Activated CD4-positive, alpha-beta T cell treated with anti-CD3 and anti-CD28 coated beads, Interleukin-2, amount 10 ng/mL, durations not matched to agents 7 days and 5 days (primary cell): ENCODE measurements at regions not wholly inside any gene's neighbourhood (a gene's known extent, or its start where the extent isn't known, plus 50 kb on each side); places are given as distances from the start of the nearest gene placed in this dataset.

Source experiments
- CTCF ChIA-PET: fragments of 350-600 bp; sonication (Branson Sonifier 250); formaldehyde crosslinking; loops from one replicate; lab custom pipeline; 2021; ENCODE audit warnings: antibody characterized with exemption; lab: Charles Lee
- POLR2A ChIA-PET: fragments of 350-600 bp; sonication (Branson Sonifier 250); formaldehyde crosslinking; loops from one replicate; lab custom pipeline; 2021; ENCODE audit warnings: antibody characterized with exemption; lab: Charles Lee
- DNase-seq: peaks from one replicate; pipeline ENCODE4 v3.0.0-alpha.2; 2020
- H3K27ac Mint-ChIP-seq: one replicate; pipeline ENCODE4 v1.8.0; 2021; ENCODE audit warnings: mild to moderate bottlenecking, moderate library complexity, mixed read lengths
- H3K27me3 Mint-ChIP-seq: one replicate; pipeline ENCODE4 v1.8.0; 2021; ENCODE audit warnings: mixed read lengths
- H3K36me3 Mint-ChIP-seq: one replicate; pipeline ENCODE4 v1.8.0; 2021; ENCODE audit warnings: low read depth, mixed read lengths
- H3K4me1 Mint-ChIP-seq: one replicate; pipeline ENCODE4 v1.8.0; 2021; ENCODE audit warnings: mixed read lengths
- H3K4me3 Mint-ChIP-seq: one replicate; pipeline ENCODE4 v1.8.0; 2021; ENCODE audit warnings: mild to moderate bottlenecking, moderate library complexity, mixed read lengths
- H3K9me3 Mint-ChIP-seq: one replicate; pipeline ENCODE4 v1.8.0; 2021; ENCODE audit warnings: mixed read lengths

DNA sequence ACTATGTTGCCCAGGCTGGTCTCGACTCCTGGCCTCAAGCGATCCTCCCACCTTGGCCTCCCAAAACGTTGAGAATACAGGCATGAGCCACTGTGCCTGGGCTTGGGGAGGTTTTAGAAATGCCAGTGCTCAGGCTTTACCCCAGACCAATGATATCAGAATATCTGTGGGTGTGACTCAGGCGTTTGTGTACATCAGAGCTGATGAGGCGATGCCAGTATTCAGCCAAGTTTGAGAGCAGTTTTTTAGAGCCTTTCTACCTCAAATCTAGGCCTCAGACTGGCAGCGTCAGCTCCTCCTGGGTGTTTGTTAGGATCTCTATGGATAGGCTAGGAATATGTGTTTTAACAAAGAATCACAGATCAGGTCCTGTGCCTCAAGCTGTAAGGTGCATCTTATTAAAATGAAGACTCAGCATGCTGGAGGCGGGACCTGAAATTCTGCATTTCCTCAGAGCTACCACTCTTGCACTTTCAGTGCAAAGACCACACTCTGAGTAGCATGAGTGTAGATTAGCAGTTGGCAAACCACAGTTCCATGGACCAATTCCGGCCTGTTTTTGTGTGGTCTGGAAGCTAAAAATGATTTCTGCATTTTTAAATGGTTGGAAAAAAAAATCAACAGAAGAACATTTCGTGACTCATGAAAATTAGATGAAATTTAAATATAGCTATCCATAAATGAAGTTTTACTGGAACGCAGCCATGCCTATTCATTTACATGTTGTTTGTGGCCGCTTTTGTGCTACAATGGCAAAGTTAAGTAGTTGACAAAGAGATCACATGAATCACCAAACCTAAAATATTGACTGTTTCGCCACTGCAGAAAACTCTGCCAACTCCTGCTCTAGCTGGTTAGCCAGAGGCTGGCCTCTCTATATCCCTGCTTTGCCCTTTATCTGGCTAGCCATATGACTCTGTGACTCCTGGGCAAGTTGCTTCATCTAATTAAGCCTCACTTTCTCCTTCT lies 92.2 kb downstream of the KLF4 start:
- Mint-ChIP-seq H3K27ac (no peak overlapping the region), H3K36me3 (no peaks in the 10 kb centered on the region), H3K27me3 (no peaks in the 10 kb centered on the region), H3K4me3 (no peak overlapping the region), H3K9me3 (no peaks in the 10 kb centered on the region), H3K4me1 (no peaks in the 10 kb centered on the region)
- CTCF ChIA-PET, result interaction anchor here (0.6 to 1.6 kb wide), 3 partner anchors 28 to 1809 kb away, joined by 4 to 6 read pairs (median 5); no protein-coding TSS in a partner anchor
- POLR2A ChIA-PET, result interaction anchor here (0.7 kb wide), 1 partner anchor 10 kb away, joined by 3 read pairs; no protein-coding TSS in a partner anchor
- DNase-seq, result no peak

- ChIA-PET POLR2A (no interaction called here), CTCF (no interaction called here)
- Mint-ChIP-seq H3K27ac (no peak overlapping the region), H3K36me3 (no peaks in the 10 kb centered on the region), H3K4me3 (no peak overlapping the region), H3K4me1 (no peaks in the 10 kb centered on the region), H3K27me3 (no peaks in the 10 kb centered on the region), H3K9me3 (no peaks in the 10 kb centered on the region)
- DNase-seq, result no peak
Measured at GRCh38 chr9:107394264-107394663, 95.3 kb downstream of the KLF4 start.

DNA sequence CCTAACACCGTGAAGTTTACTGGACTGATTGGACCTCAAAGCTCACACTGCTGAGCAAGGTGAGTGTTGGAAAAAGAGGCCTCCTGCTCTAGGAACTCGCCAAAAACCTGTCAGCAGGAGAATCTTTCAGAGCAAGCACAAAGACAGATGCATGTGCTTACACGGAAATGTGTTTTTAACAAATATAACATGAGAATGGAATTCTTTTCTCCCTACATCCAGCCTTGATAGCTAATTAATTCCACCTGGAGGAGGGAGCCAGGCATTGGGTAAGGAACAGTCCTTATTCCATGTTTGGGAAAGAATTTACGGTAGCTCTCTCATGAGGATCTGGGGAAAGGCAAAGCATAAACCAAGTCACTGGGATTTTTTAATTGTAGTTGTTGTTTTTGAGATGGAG lies 98.8 kb downstream of the KLF4 start:
- CTCF ChIA-PET, result interaction anchor here (1.3 kb wide), 1 partner anchor 12 kb away, joined by 4 read pairs; no protein-coding TSS in a partner anchor
- Mint-ChIP-seq H3K4me3 (no peak overlapping the region), H3K9me3 (no peaks in the 10 kb centered on the region), H3K27ac (no peak overlapping the region), H3K27me3 (no peaks in the 10 kb centered on the region), H3K4me1 (no peaks in the 10 kb centered on the region), H3K36me3 (no peaks in the 10 kb centered on the region)
- DNase-seq, result no peak
- POLR2A ChIA-PET, result no interaction called here

- CTCF ChIA-PET, result interaction anchor here (1.3 kb wide), 1 partner anchor 12 kb away, joined by 4 read pairs; no protein-coding TSS in a partner anchor
Measured at GRCh38 chr9:107390279-107390678, 99.3 kb downstream of the KLF4 start.

DNA sequence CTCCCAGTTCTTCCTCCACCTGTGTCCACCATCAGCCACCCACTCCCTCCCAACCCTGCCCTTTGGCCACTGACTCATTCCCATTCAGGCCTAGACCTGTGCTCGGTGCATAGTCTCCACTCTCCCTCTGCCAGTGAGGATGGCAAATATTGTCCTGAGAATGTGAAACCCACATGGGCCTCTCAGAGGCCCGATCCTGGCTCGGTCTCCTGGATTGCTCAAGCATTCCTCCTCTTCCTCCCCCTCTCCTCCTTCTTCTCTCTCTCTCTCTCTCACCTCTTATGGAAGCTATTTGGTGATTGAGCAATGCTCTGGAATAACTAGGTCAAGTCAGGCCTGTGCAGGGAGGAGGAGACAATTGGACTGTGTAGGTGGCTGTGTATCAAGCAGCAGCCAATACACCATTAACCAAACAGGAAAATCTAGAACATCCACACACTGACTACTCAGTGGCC lies 99.9 kb downstream of the KLF4 start:
- POLR2A ChIA-PET, result no interaction called here
- no peak overlapping the region for H3K27ac Mint-ChIP-seq
- no peak overlapping the region for H3K4me3 Mint-ChIP-seq
- no peaks in the 10 kb centered on the region for H3K4me1 Mint-ChIP-seq
- H3K9me3 Mint-ChIP-seq, result no peaks in the 10 kb centered on the region
- no peak for DNase-seq
- H3K36me3 Mint-ChIP-seq, result no peaks in the 10 kb centered on the region
- no peaks in the 10 kb centered on the region for H3K27me3 Mint-ChIP-seq
- CTCF ChIA-PET, result no interaction called here

More at GRCh38 chr9:107390279-107390678, 99.3 kb downstream of the KLF4 start:
- no peak for DNase-seq
- H3K4me1 Mint-ChIP-seq, result no peaks in the 10 kb centered on the region
- H3K36me3 Mint-ChIP-seq, result no peaks in the 10 kb centered on the region
- H3K27ac Mint-ChIP-seq, result no peak overlapping the region
- no peaks in the 10 kb centered on the region for H3K9me3 Mint-ChIP-seq
- no peak overlapping the region for H3K4me3 Mint-ChIP-seq
- H3K27me3 Mint-ChIP-seq, result no peaks in the 10 kb centered on the region
- POLR2A ChIA-PET, result no interaction called here

GRCh38 chr9:107388890-107389289 lies 100.7 kb downstream of the KLF4 start:
- no peak for DNase-seq
- Mint-ChIP-seq H3K4me3 (no peak overlapping the region), H3K9me3 (no peaks in the 10 kb centered on the region), H3K4me1 (no peaks in the 10 kb centered on the region), H3K36me3 (no peaks in the 10 kb centered on the region), H3K27ac (no peak overlapping the region), H3K27me3 (no peaks in the 10 kb centered on the region)
- ChIA-PET POLR2A (no interaction called here), CTCF (interaction anchor here (0.6 kb wide), 1 partner anchor 9 kb away, joined by 3 read pairs; no protein-coding TSS in a partner anchor)

DNA sequence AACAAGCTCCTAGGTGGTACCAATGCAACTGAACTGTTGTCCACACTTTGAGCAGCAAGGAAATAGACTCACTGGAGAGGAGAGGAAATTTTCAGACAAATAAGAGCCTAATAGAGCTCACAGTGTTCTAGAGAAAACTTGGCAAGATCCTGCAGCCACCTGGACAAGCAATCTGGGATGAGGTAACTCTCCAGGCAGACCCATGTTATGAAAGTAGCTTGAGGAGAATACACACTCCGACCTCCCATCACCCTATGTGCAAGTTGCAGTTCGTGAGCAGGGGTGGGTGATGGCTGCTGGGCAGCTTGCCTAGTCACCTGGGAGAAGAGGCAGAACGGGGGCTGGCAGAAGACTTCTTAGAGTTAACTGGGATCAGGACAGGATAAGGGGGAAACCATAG lies 102.2 kb downstream of the KLF4 start:
- no peaks in the 10 kb centered on the region for H3K36me3 Mint-ChIP-seq
- no peaks in the 10 kb centered on the region for H3K9me3 Mint-ChIP-seq
- POLR2A ChIA-PET, result interaction anchor here (0.6 kb wide), 1 partner anchor 10 kb away, joined by 3 read pairs; no protein-coding TSS in a partner anchor
- no peak overlapping the region for H3K4me3 Mint-ChIP-seq
- H3K4me1 Mint-ChIP-seq, result no peaks in the 10 kb centered on the region
- CTCF ChIA-PET, result interaction anchor here (1.1 kb wide), 1 partner anchor 16 kb away, joined by 3 read pairs; no protein-coding TSS in a partner anchor
- no peak overlapping the region for H3K27ac Mint-ChIP-seq
- H3K27me3 Mint-ChIP-seq, result no peaks in the 10 kb centered on the region
- DNase-seq, result no peak

DNA sequence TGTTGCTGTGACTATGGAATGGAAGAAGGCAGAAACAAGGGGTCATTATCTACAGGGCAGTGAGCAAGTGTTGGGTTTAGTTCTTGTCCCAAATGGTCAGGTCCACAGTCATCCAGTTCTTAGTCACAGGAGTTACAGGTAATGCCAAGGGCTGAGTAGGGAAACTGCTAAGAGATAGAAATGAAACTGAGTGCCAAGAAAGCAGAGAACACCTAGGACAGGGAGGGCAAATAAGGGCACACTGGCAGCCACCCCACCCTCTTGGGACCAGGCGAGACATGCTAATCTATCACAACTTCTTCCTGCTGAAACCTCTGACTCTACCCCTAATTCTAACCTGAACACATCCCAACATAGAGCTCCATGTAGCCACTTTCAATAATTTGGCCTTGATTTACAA lies 103.2 kb downstream of the KLF4 start:
- Mint-ChIP-seq H3K27me3 (no peaks in the 10 kb centered on the region), H3K36me3 (no peaks in the 10 kb centered on the region), H3K4me1 (no peaks in the 10 kb centered on the region), H3K4me3 (no peak overlapping the region), H3K27ac (no peak overlapping the region), H3K9me3 (no peaks in the 10 kb centered on the region)
- CTCF ChIA-PET, result no interaction called here
- no peak for DNase-seq
- POLR2A ChIA-PET, result no interaction called here
